RPMI8226 (cell line): ENCODE measurements at regions not wholly inside any gene's neighbourhood (a gene's known extent, or its start where the extent isn't known, plus 50 kb on each side); places are given as distances from the start of the nearest gene placed in this dataset.
"Not testable (repeated sequence)": the region's sequence is repeated elsewhere in the genome, so short reads cannot be mapped to it uniquely, and the experiment has no call there.

Source experiments
- DNase-seq: peaks from one replicate; pipeline ENCODE4 v3.0.0-alpha.2; 2015

DNA sequence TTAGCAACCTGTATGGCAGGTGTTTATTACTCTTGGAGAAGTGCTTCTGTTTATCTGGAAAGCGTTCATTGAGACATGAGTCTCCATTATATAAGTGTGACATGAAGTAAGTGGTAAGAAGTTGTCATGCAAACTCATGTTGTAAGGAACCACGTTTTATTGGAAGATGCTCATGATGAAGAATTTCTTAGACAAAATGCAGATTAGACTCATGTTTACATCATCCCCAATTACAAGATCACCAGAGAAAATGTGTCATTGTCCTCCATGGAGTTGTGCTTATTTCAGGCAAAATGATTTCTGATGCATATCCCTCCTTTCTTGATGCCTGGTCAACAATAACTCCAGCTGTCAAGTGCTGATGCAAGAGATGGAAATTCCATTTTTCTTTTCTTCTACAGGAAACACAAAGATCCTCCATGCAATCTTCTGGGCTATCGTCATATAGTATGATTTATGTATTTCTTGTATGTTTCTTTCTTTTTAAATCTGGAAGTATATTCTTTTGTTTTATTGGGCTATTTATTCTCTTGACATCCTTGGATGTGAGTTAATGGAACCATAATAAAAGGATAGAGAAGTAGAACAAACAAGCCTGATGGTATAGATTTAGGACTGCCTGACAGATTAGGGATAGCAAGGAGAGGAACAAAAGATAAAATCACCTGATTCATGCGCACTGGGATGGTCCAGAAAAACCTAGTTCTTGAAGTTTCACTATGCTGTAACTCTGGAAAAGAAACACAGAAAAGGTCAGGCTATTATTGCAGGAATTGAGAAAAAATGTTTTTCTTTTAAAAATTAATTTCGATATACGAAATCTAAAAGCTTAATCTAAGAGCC, 50.7 kb upstream of the DIAPH3 start:
- DNase-seq: no peak

DNA sequence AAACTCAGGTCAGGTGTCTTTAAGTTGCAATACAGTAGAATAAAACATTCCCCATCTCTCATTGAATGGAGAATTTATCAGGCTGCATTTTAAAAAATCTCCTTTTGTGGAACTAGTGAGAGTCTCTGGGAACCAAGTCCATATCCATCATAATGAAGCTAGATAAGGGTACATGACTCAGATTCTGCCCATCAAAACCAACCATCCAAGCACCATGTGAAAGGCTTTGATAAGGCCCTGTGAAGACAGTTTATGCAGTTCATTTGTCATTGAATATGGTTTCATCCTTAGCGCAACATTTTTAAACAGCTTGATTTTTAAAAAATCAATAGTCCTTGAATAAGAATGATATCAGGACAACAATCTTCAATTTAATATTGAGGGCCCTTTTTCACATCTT, 56.3 kb upstream of the DIAPH3 start:
- no peak for DNase-seq

DNA sequence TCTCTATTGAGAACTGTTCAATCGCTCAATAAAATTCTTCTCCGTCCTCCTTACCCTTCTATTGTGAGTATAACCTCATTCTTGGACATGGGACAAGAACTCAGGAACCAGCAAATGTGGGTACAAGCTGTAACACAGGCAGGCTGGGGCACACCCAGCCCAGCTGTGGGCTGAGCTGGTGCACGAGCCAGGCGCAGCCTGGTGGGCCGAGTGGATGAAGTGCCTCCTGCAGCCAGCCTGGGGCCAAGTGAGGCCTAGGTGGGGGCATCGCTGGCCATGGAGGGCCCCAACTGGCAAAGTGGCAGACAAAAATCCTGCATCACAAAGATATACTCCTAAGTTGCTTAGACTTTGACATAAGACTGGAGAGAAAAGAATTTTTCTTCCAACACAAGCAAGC, 57.9 kb upstream of the DIAPH3 start:
- no peak for DNase-seq

DNA sequence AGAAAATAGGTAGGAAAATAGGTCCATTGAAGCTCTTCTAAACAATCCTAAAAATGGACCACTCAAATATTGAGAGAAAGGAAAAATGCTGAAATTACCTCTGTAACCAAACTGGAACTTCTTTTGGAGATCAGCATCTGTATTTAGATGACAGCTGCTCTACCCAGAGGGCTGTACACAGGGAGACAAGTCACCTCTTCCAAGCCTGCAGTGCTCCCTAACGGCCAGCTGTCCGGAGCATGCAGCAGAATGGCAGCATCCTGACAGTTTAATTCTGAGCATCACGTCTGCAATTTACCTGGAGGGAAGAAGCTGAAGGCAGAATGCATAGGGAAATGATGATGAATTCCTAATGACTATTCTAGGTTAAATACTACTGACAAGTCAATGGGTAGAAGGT, 62.8 kb upstream of the DIAPH3 start:
- DNase-seq: peak; percentile 7

DNA sequence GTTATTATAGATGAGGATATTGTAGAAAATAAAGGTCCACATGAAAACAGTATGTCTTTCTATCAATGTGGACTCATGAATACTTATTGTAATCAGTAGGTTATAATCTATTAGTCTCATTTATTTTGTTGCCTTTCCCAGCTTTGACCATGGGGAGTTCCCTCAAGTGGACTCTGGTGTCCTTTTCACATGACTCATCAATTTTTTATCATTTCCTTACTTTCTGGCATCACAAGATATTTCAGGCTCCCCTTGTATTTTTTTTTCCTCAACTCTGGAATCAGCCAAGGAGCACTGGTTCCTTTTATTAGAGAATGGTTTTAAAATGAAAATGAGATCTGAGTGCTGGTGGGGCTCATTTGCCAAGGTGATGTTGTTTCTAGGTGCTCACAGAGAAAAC, 63.4 kb upstream of the DIAPH3 start:
- no peak for DNase-seq

DNA sequence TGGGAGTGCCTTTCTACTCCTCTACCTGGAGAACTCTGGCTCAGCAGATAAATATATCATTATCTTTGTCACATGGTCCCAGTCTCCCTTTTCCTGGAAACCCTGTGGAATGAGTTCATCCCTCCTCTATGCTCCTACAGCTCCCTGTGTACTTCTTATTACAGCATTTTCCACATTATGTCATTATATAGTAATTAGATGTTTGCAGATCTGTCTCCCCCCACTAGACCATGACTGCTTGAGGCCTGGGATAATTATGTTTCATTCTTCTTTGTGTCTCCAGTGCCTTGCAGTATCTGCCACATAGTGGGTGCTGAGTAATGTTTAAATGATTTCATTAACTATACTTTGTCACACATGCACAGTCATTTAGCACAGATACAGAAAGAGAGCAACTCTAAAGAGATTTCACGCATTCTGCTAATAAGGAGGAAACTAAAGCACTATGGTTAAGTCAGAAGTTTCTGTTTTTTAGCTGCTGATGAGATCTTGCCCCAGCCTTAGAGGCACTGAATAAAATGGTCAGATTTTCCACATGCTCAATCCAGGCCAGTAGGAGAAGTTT, 66.1 kb upstream of the DIAPH3 start:
- no peak for DNase-seq

DNA sequence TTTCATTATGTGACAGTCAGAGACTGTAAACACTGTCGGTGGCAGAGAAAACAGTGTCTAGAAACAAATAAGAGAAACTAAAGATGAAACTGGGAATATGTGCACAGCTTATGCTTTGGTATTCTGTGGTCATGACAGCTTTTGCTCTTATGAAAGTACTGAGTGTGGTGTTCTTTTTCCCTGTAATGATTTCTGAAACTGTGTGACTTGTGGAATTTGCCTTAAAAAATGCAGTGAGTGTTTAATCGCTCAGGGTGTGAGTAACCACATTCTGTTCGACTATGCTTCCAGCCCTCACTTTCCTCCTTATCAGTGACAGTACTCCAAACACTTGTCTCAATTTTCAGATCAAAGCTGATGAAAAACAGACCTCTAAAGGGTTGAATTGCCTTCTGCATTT, 66.9 kb upstream of the DIAPH3 start:
- DNase-seq: no peak

DNA sequence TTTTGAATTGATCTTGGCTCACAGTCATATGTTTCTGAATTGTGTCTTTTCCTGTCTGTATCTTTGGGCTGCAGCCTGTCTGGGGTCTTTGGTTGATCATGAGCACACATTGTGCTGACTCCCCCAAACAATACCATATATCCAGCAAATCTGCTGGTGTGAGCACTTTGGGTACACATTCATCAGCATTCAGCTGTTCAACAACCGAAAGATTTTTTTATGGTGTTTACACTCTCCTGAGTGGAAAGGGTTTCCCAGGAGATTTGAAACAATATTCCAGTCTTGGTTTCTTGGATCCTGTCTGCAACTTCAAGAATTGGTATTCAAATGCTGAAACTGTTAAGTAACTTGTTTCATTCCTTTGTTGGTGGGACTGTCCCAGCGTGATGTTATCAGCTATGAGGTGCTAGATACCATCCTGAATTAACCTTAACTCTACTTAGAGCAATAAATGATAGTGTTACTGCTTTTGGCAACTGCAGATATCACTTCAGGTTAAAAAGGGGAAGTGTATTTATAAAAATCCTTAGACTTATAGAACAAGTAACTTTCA, 78.4 kb upstream of the DIAPH3 start:
- no peak for DNase-seq

DNA sequence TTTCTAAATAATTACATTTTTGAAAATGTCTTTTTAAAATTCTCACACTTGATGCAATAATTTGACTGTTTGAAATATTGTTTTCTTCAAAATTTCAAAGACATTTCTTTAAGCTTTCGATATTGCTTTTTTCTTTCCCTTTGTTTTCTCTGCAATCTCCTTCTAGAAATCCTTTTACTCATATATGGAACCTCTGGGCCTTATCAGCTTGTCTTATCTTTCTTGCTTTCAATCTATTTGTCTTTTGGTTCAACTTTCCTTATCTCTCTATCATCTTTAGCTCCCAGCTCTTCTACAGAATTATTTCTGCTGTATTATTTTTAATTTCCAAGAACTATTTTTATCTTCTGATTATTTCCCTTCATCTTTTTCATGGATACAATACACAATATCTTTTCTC, 80.7 kb upstream of the DIAPH3 start:
- no peak for DNase-seq

DNA sequence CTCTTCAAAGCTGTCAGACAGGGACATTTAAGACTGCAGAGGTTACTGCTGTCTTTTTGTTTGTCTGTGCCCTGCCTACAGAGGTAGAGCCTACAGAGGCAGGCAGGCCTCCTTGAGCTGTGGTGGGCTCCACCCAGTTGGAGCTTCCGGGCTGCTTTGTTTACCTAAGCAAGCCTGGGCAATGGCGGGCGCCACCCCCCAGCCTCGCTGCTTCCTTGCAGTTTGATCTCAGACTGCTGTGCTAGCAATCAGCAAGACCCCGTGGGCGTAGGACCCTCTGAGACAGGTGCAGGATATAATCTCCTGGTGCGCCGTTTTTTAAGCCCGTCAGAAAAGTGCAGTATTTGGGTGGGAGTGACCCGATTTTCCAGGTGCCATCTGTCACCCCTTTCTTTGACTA, 87.7 kb upstream of the DIAPH3 start:
- not testable (repeated sequence) for DNase-seq

DNA sequence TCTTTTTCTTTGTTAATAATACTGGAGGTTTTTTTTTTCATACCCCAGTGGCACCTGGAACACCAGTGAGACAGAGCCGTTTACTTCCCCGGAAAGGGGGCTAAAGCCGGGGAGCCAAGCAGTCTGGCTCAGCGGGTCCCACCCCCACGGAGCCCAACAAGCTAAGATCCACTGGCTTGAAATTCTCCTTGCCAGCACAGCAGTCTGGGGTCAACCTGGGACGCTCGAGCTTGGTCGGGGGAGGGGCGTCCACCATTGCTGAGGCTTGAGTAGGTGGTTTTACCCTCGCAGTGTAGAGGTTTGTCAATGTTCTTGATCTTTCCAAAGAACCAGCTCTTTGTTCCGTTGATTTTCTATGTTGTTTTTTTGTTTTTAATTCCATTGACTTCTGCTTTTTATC, 94.6 kb upstream of the DIAPH3 start:
- DNase-seq: no peak

DNA sequence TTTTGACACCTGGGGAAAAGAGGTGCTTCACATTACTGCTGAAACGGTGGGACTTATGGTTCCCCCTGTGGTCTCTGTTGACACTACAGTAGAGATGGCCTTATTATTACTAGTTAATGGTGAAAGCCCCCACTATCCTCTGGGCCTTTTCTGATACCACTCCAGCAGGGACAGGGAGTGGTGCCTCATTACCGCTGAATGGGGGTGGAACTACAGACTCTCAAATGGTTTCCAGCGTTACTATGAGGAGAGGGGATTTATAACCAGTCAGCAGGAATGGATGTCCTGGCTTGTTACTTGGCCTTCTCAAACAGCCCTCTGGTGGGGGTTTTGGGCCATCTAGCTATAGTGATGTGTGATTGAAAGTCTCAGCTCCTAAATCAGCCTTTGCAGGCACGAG, 96.7 kb upstream of the DIAPH3 start:
- DNase-seq: no peak

DNA sequence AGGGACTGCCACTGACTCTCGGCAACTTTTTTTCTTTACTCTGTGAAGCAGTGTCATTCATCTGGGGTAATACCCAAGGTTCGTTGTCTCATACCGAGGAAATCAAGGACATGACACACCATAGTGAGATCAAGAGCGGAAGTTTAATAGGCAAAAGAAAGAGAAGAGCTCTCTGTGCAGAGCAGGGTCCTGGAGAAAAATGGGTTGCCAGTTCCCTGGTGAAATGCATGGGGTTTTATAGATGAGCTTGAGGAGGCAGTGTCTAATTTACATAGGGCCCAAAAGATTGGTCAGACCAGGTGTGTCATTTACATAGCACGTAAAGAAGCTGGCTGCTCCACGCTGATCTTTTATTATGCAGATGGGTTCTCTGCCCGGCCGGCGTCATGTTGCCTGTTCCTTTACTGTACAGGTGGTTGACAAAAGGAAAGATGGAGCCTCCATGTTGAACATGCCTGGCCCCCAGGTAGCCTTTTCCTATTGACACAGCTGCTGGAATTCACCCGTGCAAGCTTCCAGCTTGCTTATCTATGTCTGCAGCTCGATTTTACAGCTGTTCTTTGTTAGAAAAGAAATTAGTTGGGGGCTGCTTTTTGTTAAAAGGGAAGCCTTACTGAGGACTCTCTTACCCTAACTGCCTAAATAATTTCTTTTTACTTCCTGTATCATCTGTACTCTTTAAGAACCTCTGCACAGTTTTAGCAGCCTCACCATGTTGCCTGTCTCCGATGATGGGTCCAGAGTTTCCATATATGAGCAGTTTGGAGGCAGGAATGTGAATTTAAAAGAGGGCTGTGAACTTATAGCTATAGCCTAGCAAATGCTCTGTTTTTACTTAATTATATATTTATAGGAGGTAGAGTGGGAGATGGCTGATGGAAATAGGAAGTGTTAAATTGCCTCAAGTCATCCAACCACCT, 98.0 kb upstream of the DIAPH3 start:
- DNase-seq: no peak

DNA sequence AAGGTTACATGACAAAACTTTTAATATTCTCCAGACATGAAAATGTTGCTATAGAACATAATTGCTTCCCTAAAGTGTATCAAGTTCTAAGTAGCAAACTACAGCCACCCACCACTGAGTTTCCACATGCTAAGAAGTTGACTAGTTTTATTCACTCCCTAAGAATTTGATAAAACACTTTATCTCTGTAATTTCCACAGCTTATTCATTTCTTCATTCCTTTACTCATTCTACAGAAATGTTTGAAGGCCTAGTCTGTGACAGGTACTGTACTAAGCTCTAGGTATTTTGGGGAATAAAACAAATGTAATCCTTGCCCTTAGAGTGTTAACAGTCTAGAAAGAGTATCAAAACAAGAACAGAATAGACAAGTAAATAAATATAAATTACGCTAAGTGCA, 101.8 kb upstream of the DIAPH3 start:
- DNase-seq: no peak

DNA sequence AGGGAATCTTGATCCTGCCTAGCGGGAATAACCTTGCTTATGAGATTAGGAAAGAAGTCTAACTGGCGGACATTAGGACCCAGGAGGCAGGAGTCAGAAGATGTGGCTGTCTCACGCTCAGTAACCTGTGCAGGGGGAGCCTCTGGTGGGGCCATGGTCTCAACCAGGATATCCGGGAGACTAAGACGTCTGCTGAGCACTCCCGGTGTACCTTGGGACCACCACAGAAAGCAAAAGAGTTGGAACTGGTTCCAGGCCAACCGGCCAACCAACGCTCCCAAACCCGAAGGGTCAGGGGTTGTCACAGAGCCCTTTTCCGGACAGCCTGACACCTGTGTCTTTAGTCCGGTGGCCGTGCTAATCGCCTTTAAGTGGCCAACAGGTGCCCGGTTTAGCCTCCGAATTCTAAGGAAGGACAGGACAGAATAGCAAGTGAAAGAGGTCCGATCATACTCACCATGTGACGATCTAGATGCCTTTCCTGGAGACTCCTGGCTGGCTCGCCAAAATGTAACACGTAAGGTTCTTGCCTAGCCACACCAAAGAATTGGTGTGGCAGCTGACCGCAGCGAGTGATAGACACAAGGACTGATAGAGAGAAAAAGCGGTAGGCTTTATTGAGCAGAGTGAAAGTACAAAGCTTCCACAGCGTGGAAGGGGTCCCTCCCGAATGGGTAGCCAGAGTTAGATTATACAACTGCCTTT, 103.9 kb upstream of the DIAPH3 start:
- peak; percentile 5 for DNase-seq

DNA sequence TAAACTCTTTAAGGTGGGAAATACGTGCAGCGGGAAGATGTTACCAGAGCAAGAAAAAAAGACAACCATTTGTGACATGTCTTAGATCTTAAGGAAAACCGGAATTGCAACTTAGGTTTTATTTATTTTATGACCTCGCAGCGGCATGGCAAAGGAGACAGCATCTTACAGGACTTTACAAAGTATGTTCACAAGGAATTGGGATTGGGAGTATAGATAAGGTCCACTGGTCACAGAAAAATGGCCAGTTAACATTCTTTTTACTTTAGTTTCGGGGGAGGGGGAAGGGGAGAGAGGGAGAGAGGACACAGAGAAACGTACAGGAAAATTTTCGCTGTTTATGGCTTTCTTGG, 104.5 kb upstream of the DIAPH3 start:
- no peak for DNase-seq

DNA sequence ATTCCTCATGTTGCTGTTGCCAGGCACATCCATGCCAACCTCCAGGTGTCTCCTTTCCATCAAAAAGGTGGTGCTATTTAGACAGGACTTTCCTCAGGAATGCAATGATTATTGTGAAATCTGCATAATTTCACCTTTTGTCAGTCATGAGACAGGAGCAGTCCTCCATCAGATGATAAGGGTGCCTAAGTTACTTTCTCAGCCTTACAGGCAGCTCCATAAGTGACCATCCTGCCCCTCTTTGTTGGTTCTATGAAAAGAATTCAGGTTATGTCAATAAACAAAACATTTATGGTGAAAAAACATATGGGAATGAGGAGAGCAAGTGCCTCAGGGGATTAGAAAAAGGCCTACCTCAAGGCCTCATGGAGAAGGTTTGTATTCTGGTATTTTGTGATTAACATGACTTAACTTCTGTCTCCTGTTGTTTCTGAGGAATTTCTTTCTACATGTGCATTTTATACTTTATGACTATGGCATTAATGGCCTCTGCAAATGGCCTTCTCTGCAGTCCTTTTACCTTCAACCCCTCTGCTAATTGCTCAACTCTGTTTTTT, 110.3 kb upstream of the DIAPH3 start:
- no peak for DNase-seq

DNA sequence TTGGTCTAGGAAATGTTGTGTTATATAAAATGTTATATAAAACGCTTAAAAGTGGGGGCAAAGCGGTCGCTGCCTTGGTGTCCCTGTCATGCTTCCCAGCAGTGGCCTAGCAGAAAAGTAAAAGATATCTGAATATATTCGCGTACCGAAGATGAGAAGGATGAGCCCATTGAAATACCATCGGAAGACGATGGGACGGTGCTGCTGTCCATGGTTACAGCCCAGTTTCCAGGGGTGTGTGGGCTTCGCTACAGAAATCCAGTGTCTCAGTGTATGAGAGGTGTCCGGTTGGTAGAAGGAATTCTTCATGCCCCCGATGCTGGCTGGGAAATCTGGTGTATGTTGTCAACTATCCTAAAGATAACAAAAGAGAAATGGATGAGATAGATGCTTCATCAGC, 110.9 kb upstream of the DIAPH3 start:
- DNase-seq: no peak

DNA sequence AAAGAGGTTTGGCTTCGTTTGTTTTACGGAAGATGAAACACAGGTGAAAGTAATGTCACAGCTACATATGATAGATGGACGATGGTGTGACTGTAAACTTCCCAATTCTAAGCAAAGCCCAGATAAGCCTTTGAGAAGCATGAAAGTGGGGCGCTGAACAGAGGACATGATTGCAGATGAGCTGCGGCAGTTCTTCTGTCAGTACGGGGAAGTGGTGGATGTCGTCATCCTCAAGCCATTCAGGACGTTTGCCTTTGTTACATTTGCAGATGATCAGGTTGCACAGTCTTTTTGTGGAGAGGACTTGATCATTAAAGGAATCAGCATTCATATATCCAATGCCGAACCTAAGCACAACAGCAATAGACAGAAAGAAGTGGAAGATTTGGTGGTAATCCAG, 111.5 kb upstream of the DIAPH3 start:
- no peak for DNase-seq

DNA sequence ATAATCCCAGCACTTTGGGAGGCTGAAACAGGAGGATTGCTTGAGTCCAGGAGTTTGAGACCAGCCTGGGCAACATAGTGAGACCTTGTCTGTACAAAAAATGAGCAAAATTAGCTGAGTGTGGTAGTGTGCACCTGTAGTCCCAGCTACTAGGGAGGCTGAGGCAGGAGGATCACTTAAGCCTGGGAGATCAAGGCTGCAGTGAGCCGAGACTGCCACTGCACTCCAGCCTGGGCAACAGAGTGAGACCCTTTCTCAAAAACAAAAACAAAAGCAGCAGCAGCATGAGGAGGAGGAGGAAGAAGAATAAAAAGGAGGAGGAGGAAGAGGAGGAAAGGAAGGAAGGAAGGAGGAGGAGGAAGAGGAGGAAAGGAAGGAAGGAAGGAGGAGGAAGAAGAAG, 116.5 kb upstream of the TDRD3 start:
- DNase-seq: not testable (repeated sequence)

DNA sequence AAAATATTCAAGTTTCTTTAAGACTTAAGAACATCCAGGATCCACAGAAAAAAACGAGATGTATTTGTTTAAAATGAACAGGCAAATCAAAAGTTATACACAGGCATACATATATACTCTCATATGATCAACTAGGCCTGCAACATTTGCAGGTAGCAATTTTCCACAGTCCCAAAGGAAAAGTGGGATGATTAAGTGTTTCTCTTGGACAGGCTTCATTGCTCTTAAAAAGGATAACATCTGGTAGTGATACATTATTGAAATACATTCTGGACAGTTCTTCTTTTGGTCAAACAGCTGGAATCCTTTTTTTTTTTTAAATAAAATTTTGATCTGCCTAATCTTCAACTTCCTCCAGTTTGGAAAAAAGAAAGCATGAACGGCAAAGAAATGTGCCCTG, 114.8 kb upstream of the TDRD3 start:
- DNase-seq: no peak

DNA sequence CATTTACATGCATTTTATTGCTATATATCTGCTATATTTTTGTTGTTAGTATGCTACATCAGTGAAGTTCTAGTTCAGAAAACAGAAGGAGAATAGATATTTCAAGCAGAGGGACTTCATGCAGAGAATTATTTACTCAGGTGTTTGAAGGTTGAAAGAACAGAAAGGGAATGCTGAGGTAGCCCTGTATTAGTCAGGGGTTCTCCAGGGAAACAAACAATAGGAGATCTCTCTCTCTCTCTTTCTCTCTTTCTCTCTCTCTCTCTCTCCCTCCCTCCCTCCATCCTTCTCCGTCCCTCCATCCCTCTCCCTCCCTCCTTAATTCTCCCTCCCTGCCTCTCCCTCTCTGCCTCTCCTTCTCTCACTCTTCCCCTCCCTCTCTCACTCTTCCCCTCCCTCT, 114.3 kb upstream of the TDRD3 start:
- DNase-seq: no peak

DNA sequence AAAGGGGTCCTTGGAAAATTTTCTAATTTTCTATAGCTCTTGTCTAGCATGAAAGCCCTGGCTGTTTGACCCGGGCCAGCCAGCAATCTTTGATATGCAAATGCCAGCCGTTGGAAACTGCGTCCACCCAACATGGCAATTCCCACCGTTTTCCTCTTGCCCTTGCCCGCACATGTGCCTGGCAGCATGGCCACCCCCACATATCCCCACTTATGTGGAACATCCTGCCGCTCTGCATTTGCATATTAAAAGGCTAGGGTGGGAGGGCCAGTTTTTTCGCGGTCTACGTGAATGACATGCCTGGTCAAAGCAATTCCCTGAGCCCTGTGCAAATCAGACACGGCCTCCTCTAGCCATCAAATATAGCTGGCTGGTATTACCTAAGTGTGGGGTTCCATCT, 110.3 kb upstream of the TDRD3 start:
- DNase-seq: no peak
